ENCODE measurements at regions not wholly inside any gene's neighbourhood (a gene's known extent, or its start where the extent isn't known, plus 50 kb on each side); places are given as distances from the start of the nearest gene placed in this dataset.
A peak's percentile ranks its signal among the peaks of the same experiment; 100 is the strongest.

- DNase-seq: no peak
- no peaks in the 10 kb centered on the region for H3K9me3 ChIP-seq
- no peaks in the 10 kb centered on the region for H3K27me3 ChIP-seq
- TF ChIP-seq CTCF (IDR thresholded peaks at IDR 0.05): no peak
- no peak for TF ChIP-seq POLR2A (IDR thresholded peaks at IDR 0.05)
- H3K36me3 ChIP-seq: no peaks in the 10 kb centered on the region
- intact Hi-C loops (cut with DNase I; ENCODE audit: low total_unique reads): no loop called here
- peak overlapping the region; percentile 78 to 81 for H3K27ac ChIP-seq
- H3K4me3 ChIP-seq: peak overlapping the region; percentile 23 to 32
- no peaks in the 10 kb centered on the region for H3K4me1 ChIP-seq
Observed at GRCh38 chr11:32332990-32333319, 102.4 kb downstream of the WT1 start.

- H3K4me3 ChIP-seq: peak overlapping the region; percentile 23 to 32
- no peaks in the 10 kb centered on the region for H3K9me3 ChIP-seq
- no peaks in the 10 kb centered on the region for H3K4me1 ChIP-seq
- peak overlapping the region; percentile 78 to 81 for H3K27ac ChIP-seq
- peak; percentile 80 to 85 for DNase-seq
- H3K36me3 ChIP-seq: no peaks in the 10 kb centered on the region
- TF ChIP-seq CTCF (IDR thresholded peaks at IDR 0.05) (peak in 3 of 4 experiments; percentile 33 to 47 (median 43)), POLR2A (IDR thresholded peaks at IDR 0.05) (no peak)
- intact Hi-C loops (cut with DNase I; ENCODE audit: low total_unique reads): no loop called here
- H3K27me3 ChIP-seq: no peaks in the 10 kb centered on the region
Observed at GRCh38 chr11:32333320-32333991, 101.9 kb downstream of the WT1 start.

GRCh38 chr11:32334822-32335221, 100.5 kb downstream of the WT1 start:
- intact Hi-C loops (cut with DNase I; ENCODE audit: low total_unique reads): no loop called here
- Histone ChIP-seq H3K27me3 (no peaks in the 10 kb centered on the region), H3K36me3 (no peaks in the 10 kb centered on the region)

More at GRCh38 chr11:32334822-32335221, 100.5 kb downstream of the WT1 start:
- H3K9me3 ChIP-seq: no peaks in the 10 kb centered on the region
- H3K4me1 ChIP-seq: no peaks in the 10 kb centered on the region
- no peak overlapping the region for H3K4me3 ChIP-seq
- peak in 1 of 4 experiments; percentile 10 for TF ChIP-seq CTCF (IDR thresholded peaks at IDR 0.05)
- TF ChIP-seq POLR2A (IDR thresholded peaks at IDR 0.05): no peak
- H3K27ac ChIP-seq: peak overlapping the region; percentile 14 to 81
- no peak for DNase-seq
